ENCODE measurements at regions not wholly inside any gene's neighbourhood (a gene's known extent, or its start where the extent isn't known, plus 50 kb on each side); places are given as distances from the start of the nearest gene placed in this dataset.

- intact Hi-C loops (cut with DNase I): no loop called here
- H3K36me3 ChIP-seq (ENCODE audit: control insufficient read depth in 2 of 3, insufficient read depth in 3 of 3, low read length in 3 of 3): no peaks in the 10 kb centered on the region
- DNase-seq (no peak), FAIRE-seq (no peak)
- no peak overlapping the region for H3K9ac ChIP-seq (ENCODE audit: low read length in 3 of 3)
- no peak overlapping the region for H3K27ac ChIP-seq (ENCODE audit: low read depth in 2 of 2, low read length in 2 of 2)
- H3K27me3 ChIP-seq (ENCODE audit: control insufficient read depth, insufficient read depth, low read length): no peaks in the 10 kb centered on the region
- no peak for TF ChIP-seq CTCF (IDR thresholded peaks at IDR 0.05; ENCODE audit: borderline replicate concordance, extremely low read depth, insufficient read depth)
- no peak overlapping the region for H3K4me3 ChIP-seq (ENCODE audit: low read length in 3 of 3)
- H3K4me1 ChIP-seq (ENCODE audit: control insufficient read depth in 2 of 3, insufficient read depth in 2 of 3, low read depth in 1 of 3, low read length in 3 of 3): no peaks in the 10 kb centered on the region
- H3K9me3 ChIP-seq (ENCODE audit: control insufficient read depth in 2 of 3, insufficient read depth in 1 of 3, low read length in 3 of 3): no peaks in the 10 kb centered on the region
These were observed 52.2 kb upstream of the PCDH7 start for GRCh38 chr4:30667919-30668318.

GRCh38 chr4:30670206-30670605, 50.0 kb upstream of the PCDH7 start:
- FAIRE-seq: no peak
- Histone ChIP-seq H3K9ac (ENCODE audit: low read length in 3 of 3) (no peak overlapping the region), H3K27me3 (ENCODE audit: control insufficient read depth, insufficient read depth, low read length) (no peaks in the 10 kb centered on the region), H3K9me3 (ENCODE audit: control insufficient read depth in 2 of 3, insufficient read depth in 1 of 3, low read length in 3 of 3) (no peaks in the 10 kb centered on the region), H3K4me3 (ENCODE audit: low read length in 3 of 3) (no peak overlapping the region), H3K36me3 (ENCODE audit: control insufficient read depth in 2 of 3, insufficient read depth in 3 of 3, low read length in 3 of 3) (no peaks in the 10 kb centered on the region), H3K27ac (ENCODE audit: low read depth in 2 of 2, low read length in 2 of 2) (no peak overlapping the region), H3K4me1 (ENCODE audit: control insufficient read depth in 2 of 3, insufficient read depth in 2 of 3, low read depth in 1 of 3, low read length in 3 of 3) (no peaks in the 10 kb centered on the region)
- no peak for DNase-seq
- intact Hi-C loops (cut with DNase I): no loop called here
- no peak for TF ChIP-seq CTCF (IDR thresholded peaks at IDR 0.05; ENCODE audit: borderline replicate concordance, extremely low read depth, insufficient read depth)
